H1 (cell line): ENCODE measurements at regions not wholly inside any gene's neighbourhood (a gene's known extent, or its start where the extent isn't known, plus 50 kb on each side); places are given as distances from the start of the nearest gene placed in this dataset.

Experiments used
- CTCF ChIA-PET: fragments of 300-600 bp; sonication (Branson Sonifier 250); formaldehyde crosslinking; loops from one replicate; lab custom pipeline; 2021; ENCODE audit not compliant: partially characterized antibody; lab: Charles Lee
- POLR2A ChIA-PET: fragments of 300-600 bp; sonication (Branson Sonifier 250); formaldehyde crosslinking; loops from one replicate; lab custom pipeline; 2021; ENCODE audit warnings: inconsistent platforms; ENCODE audit not compliant: partially characterized antibody; lab: Charles Lee
- DNase-seq, 2 experiments: peaks; one replicate each; pipeline versions ENCODE4 v3.0.0 to v3.0.0-alpha.2; 2010 to 2022; ENCODE audit warnings: low spot score in 2 of 2, low read depth in 1 of 2, mixed read lengths in 1 of 2
- FAIRE-seq: peaks from 2 replicates; lab custom pipeline; 2011; peaks lifted over from hg19 to GRCh38; lab: Jason Lieb, UNC
- H2AFZ ChIP-seq: 2 replicates; pipeline ENCODE4 v1.8.1; 2012; ENCODE audit warnings: low read length, inconsistent platforms
- H2AK5ac ChIP-seq: 2 replicates; pipeline ENCODE4 v1.6.1; 2013; ENCODE audit warnings: low read depth, low read length
- H2BK120ac ChIP-seq: replicated peaks from 2 replicates; pipeline ENCODE3; 2013; ENCODE audit warnings: low read depth, low read length, inconsistent platforms
- H2BK12ac ChIP-seq: 2 replicates; pipeline ENCODE4 v1.6.1; 2013; ENCODE audit warnings: low read depth, low read length
- H2BK15ac ChIP-seq: 2 replicates; pipeline ENCODE4 v1.6.1; 2013; ENCODE audit warnings: low read length
- H2BK20ac ChIP-seq: 2 replicates; pipeline ENCODE4 v1.6.1; 2013; ENCODE audit warnings: low read length
- H2BK5ac ChIP-seq: 2 replicates; pipeline ENCODE4 v1.6.1; 2013; ENCODE audit warnings: low read depth, low read length
- H3K14ac ChIP-seq: 2 replicates; pipeline ENCODE4 v1.6.1; 2013; ENCODE audit warnings: inconsistent platforms; ENCODE audit not compliant: insufficient read length
- H3K18ac ChIP-seq: 2 replicates; pipeline ENCODE4 v1.6.1; 2013; ENCODE audit warnings: low read length; ENCODE audit errors: extremely low read depth
- H3K23ac ChIP-seq: 2 replicates; pipeline ENCODE4 v1.6.1; 2013; ENCODE audit warnings: inconsistent platforms; ENCODE audit not compliant: insufficient read length
- H3K23me2 ChIP-seq: 2 replicates; pipeline ENCODE4 v1.6.1; 2013; ENCODE audit warnings: low read depth, low read length
- H3K27ac ChIP-seq: 2 replicates; pipeline ENCODE4 v1.6.1; 2011; ENCODE audit warnings: low read depth, low read length, inconsistent platforms
- H3K27me3 ChIP-seq, 4 experiments: replicated peaks in 1 of 4; 1 replicate in 1 of 4; 2 replicates in 3 of 4; pipeline versions ENCODE4 v1.6.1 to v1.8.1; 2011 to 2013; ENCODE audit warnings: low read length in 3 of 4, mild to moderate bottlenecking in 3 of 4, inconsistent platforms in 2 of 4, mixed read lengths in 2 of 4, moderate library complexity in 1 of 4; ENCODE audit not compliant: control insufficient read depth in 3 of 4, insufficient read depth in 3 of 4; ENCODE audit errors: extremely low read depth in 1 of 4
- H3K36me3 ChIP-seq, 4 experiments: 2 replicates each; pipeline versions ENCODE4 v1.6.1 to v1.8.1; 2011 to 2013; ENCODE audit warnings: mild to moderate bottlenecking in 4 of 4, low read length in 3 of 4, moderate library complexity in 2 of 4, control low read depth in 1 of 4, inconsistent platforms in 1 of 4; ENCODE audit not compliant: insufficient read depth in 4 of 4, control insufficient read depth in 2 of 4
- H3K4ac ChIP-seq: replicated peaks from 2 replicates; pipeline ENCODE3; 2013; ENCODE audit warnings: low read length, low read depth, mixed read lengths, inconsistent platforms; ENCODE audit not compliant: insufficient read length
- H3K4me1 ChIP-seq, 4 experiments: replicated peaks in 1 of 4; 1 replicate in 1 of 4; 2 replicates in 3 of 4; pipeline versions ENCODE4 v1.6.1 to v1.8.1; 2011 to 2013; ENCODE audit warnings: low read length in 3 of 4, inconsistent platforms in 2 of 4, mixed read lengths in 1 of 4; ENCODE audit not compliant: insufficient read depth in 4 of 4, control insufficient read depth in 3 of 4
- H3K4me2 ChIP-seq, 2 experiments: 2 replicates each; pipeline versions ENCODE4 v1.6.1 to v1.8.1; 2011 to 2013; ENCODE audit warnings: low read depth in 2 of 2, low read length in 2 of 2, control low read depth in 1 of 2, inconsistent platforms in 1 of 2, mild to moderate bottlenecking in 1 of 2; ENCODE audit not compliant: insufficient read depth in 1 of 2
- H3K4me3 ChIP-seq, 4 experiments: fragments of 200-600, 300-600 bp in 1 of 4; sonication (generic), shearing (Covaris generic), sonication (Bioruptor Twin) in 1 of 4; 2 replicates each; pipeline versions ENCODE4 v1.5.1 to v1.8.1; 2011 to 2016; ENCODE audit warnings: low read length in 4 of 4, low read depth in 3 of 4, control low read depth in 2 of 4, inconsistent platforms in 2 of 4, mild to moderate bottlenecking in 2 of 4, mixed read lengths in 1 of 4, moderate library complexity in 1 of 4; ENCODE audit not compliant: insufficient read depth in 2 of 4; ENCODE audit errors: extremely low read depth in 1 of 4
- H3K56ac ChIP-seq: replicated peaks from 2 replicates; pipeline ENCODE3; 2013; ENCODE audit warnings: low read depth, mild to moderate bottlenecking, mixed read lengths, low read length, inconsistent platforms; ENCODE audit not compliant: insufficient read length
- H3K79me1 ChIP-seq: 2 replicates; pipeline ENCODE4 v1.6.1; 2013; ENCODE audit warnings: low read depth, low read length, control low read depth
- H3K79me2 ChIP-seq, 2 experiments: 2 replicates each; pipeline versions ENCODE4 v1.6.1 to v1.8.1; 2012 to 2013; ENCODE audit warnings: low read length in 2 of 2, mild to moderate bottlenecking in 2 of 2, inconsistent platforms in 1 of 2; ENCODE audit not compliant: insufficient read depth in 2 of 2, control insufficient read depth in 1 of 2
- H3K9ac ChIP-seq, 4 experiments: replicated peaks in 1 of 4; 1 replicate in 1 of 4; 2 replicates in 3 of 4; pipeline versions ENCODE4 v1.6.1 to v1.8.1; 2011 to 2013; ENCODE audit warnings: low read depth in 3 of 4, low read length in 3 of 4, control low read depth in 2 of 4, mild to moderate bottlenecking in 2 of 4, moderate library complexity in 2 of 4, inconsistent platforms in 1 of 4; ENCODE audit errors: extremely low read depth in 1 of 4
- H3K9me3 ChIP-seq, 2 experiments: 2 replicates each; pipeline versions ENCODE4 v1.6.1 to v1.8.1; 2012 to 2013; ENCODE audit warnings: mild to moderate bottlenecking in 2 of 2, moderate library complexity in 2 of 2, control low read depth in 1 of 2, inconsistent platforms in 1 of 2, low read depth in 1 of 2, low read length in 1 of 2, mixed read lengths in 1 of 2; ENCODE audit not compliant: insufficient read depth in 2 of 2
- H4K20me1 ChIP-seq, 2 experiments: replicated peaks in 1 of 2; 2 replicates each; pipeline versions ENCODE3 to v1.8.1; 2011 to 2013; ENCODE audit warnings: inconsistent platforms in 2 of 2, low read length in 2 of 2, mild to moderate bottlenecking in 1 of 2; ENCODE audit not compliant: insufficient read depth in 2 of 2, control insufficient read depth in 1 of 2
- H4K5ac ChIP-seq: 2 replicates; pipeline ENCODE4 v1.6.1; 2013; ENCODE audit warnings: low read length, low read depth, mixed read lengths, inconsistent platforms; ENCODE audit not compliant: insufficient read length
- H4K8ac ChIP-seq: 2 replicates; pipeline ENCODE4 v1.8.0; 2013; ENCODE audit warnings: mild to moderate bottlenecking, moderate library complexity, low read length, inconsistent platforms; ENCODE audit not compliant: insufficient read depth; ENCODE audit errors: extremely low read depth
- H4K91ac ChIP-seq: replicated peaks from 2 replicates; pipeline ENCODE3; 2013; ENCODE audit warnings: low read length, mixed read lengths, inconsistent platforms; ENCODE audit not compliant: insufficient read length
- CREB1 ChIP-seq: IDR thresholded peaks from 2 replicates; pipeline ENCODE4 v1.6.1; 2012; ENCODE audit warnings: inconsistent platforms
- HDAC2 ChIP-seq, 2 experiments: fragments of 300-600 bp in 1 of 2; sonication (generic) in 1 of 2; IDR thresholded peaks; 2 replicates each; pipeline ENCODE4 v1.6.1; 2011 to 2012; ENCODE audit warnings: low read depth in 2 of 2, low read length in 2 of 2, mild to moderate bottlenecking in 2 of 2, moderate library complexity in 2 of 2, borderline replicate concordance in 1 of 2, inconsistent platforms in 1 of 2
- HDAC6 ChIP-seq: IDR thresholded peaks from one replicate; pipeline ENCODE4 v1.7.1; 2012; ENCODE audit warnings: low read depth, mild to moderate bottlenecking, inconsistent platforms, low read length, moderate library complexity
- JUN ChIP-seq: IDR thresholded peaks from 2 replicates; pipeline ENCODE4 v1.6.1; 2011; ENCODE audit warnings: low read depth, mild to moderate bottlenecking, improper control_type of control experiment, low read length
- USF2 ChIP-seq: IDR thresholded peaks from 2 replicates; pipeline ENCODE4 v1.6.1; 2011; ENCODE audit warnings: low read length, improper control_type of control experiment
- WGBS, 2 experiments: shearing (Covaris generic) in 1 of 2; methylation state at CpG; one replicate each; pipeline versions ENCODE4 v1.1.6 to v1.1.7; 2013 to 2015; ENCODE audit warnings: low lambda C conversion rate in 2 of 2, mixed read lengths in 2 of 2, inconsistent platforms in 1 of 2, low coverage in 1 of 2, missing lambda C conversion rate in 1 of 2; ENCODE audit not compliant: insufficient replicate concordance in 2 of 2, insufficient coverage in 1 of 2, insufficient read length in 1 of 2; ENCODE audit errors: extremely low coverage in 1 of 2, missing lambda C conversion rate in 1 of 2; 5-methylcytosine and 5-hydroxymethylcytosine counted together

- Histone ChIP-seq H2BK5ac (peak overlapping the region; percentile 22; the same call in 1 of the 2 replicates), H3K79me1 (no peaks in the 10 kb centered on the region), H3K4me1 (peaks cover 0 to 10% (median under 1%) of the 10 kb centered on the region in 4 experiments; a peak in 4 of 7 replicates), H3K23ac (no peak overlapping the region), H3K4me2 (peak overlapping the region; percentile 59 to 60), H2BK12ac (peak overlapping the region; percentile 75; the same call in 1 of the 2 replicates), H2BK20ac (0 out of 2 replicates have a peak overlapping the region, but pooled peaks have one; percentile 72), H3K4ac (no peak overlapping the region), H4K91ac (peak overlapping the region; percentile 27), H3K79me2 (no peaks in the 10 kb centered on the region), H2BK120ac (no peak overlapping the region), H3K23me2 (no peaks in the 10 kb centered on the region), H3K14ac (no peak overlapping the region), H3K9me3 (peaks cover 9 to 22% of the 10 kb centered on the region in 2 experiments; a peak in 3 of 4 replicates), H3K36me3 (no peaks in the 10 kb centered on the region), H4K20me1 (no peaks in the 10 kb centered on the region), H2AK5ac (no peak overlapping the region), H3K27ac (no peak overlapping the region), H4K5ac (no peak overlapping the region), H2AFZ (peak overlapping the region; percentile 26; the same call in 1 of the 2 replicates), H3K4me3 (peak overlapping the region in 1 of 4 experiments; percentile 31; a peak in 2 of 8 replicates), H3K27me3 (no peaks in the 10 kb centered on the region; a peak in 1 of 7 replicates), H3K56ac (no peak overlapping the region), H3K18ac (peak overlapping the region; percentile 13; the same call in 1 of the 2 replicates), H4K8ac (peak overlapping the region; percentile 66; the same call in 1 of the 2 replicates), H2BK15ac (no peak overlapping the region), H3K9ac (no peak overlapping the region; a peak in 1 of 7 replicates)
- FAIRE-seq (no peak), DNase-seq (peak in 1 of 2 experiments; percentile 51)
- ChIA-PET CTCF (interaction anchor here (0.6 to 6.7 kb wide), 5 partner anchors 8 to 157 kb away, joined by 3 to 32 read pairs (median 4); no protein-coding TSS in a partner anchor), POLR2A (interaction anchor here (0.7 to 2.2 kb wide), 3 partner anchors 18 to 193 kb away, joined by 3 to 8 read pairs (median 3); no protein-coding TSS in a partner anchor)
- TF ChIP-seq USF2 (no peak), HDAC6 (no peak), HDAC2 (IDR thresholded peaks at IDR 0.05; ENCODE audit: borderline replicate concordance in 1 of 2, low read depth in 2 of 2, low read length in 2 of 2) (no peak), CREB1 (no peak), JUN (no peak)
- WGBS, 2 experiments = 60% methylated on average over 25 of the region's 25 CpGs; no CpG with 5 or more reads in 1 of the 2 experiments
Measured at GRCh38 chr7:4612939-4613841, 68.9 kb upstream of the FOXK1 start.
